PC-9 (cell line): ENCODE measurements at regions not wholly inside any gene's neighbourhood (a gene's known extent, or its start where the extent isn't known, plus 50 kb on each side); places are given as distances from the start of the nearest gene placed in this dataset.

ENCODE experiments used
- CTCF ChIP-seq: fragments of 200-600 bp; sonication (generic); conservative IDR thresholded peaks from 2 replicates; pipeline ENCODE4 v1.6.1; 2017; ENCODE audit warnings: mixed run types, antibody characterized with exemption, mild to moderate bottlenecking, moderate library complexity
- EZH2 ChIP-seq: fragments of 200-600 bp; sonication (generic); IDR thresholded peaks from 2 replicates; pipeline ENCODE4 v1.8.0; 2017; ENCODE audit warnings: antibody characterized with exemption, low read depth

- TF ChIP-seq EZH2: no peak
- no peak for TF ChIP-seq CTCF
These were observed 448.5 kb downstream of the TCERG1L start for GRCh38 chr10:130863044-130863443.
